ENCODE measurements at regions not wholly inside any gene's neighbourhood (a gene's known extent, or its start where the extent isn't known, plus 50 kb on each side); places are given as distances from the start of the nearest gene placed in this dataset.

GRCh38 chr2:40034198-40034597 lies 255.1 kb upstream of the THUMPD2 start:
- no peak for ATAC-seq
- intact Hi-C loops (cut with DNase I), result no loop called here

GRCh38 chr2:40033781-40034180 lies 254.7 kb upstream of the THUMPD2 start:
- Histone ChIP-seq H3K27me3 (no peaks in the 10 kb centered on the region), H3K4me3 (no peak overlapping the region), H3K36me3 (no peaks in the 10 kb centered on the region), H3K9me3 (peaks cover 0 to 24% (median 7%) of the 10 kb centered on the region in 11 donors), H3K27ac (no peak overlapping the region), H3K4me1 (peaks cover 0 to 18% (median 0%) of the 10 kb centered on the region in 9 donors)
- WGBS, 2 donors, result 75 to 82% methylated on average over 4 of the region's 4 CpGs
- DNase-seq, result no peak
- ATAC-seq, result no peak
- no peak for TF ChIP-seq CTCF (IDR thresholded peaks at IDR 0.05)
- intact Hi-C loops (cut with DNase I), result no loop called here

More at GRCh38 chr2:40034198-40034597, 255.1 kb upstream of the THUMPD2 start:
- H3K27ac ChIP-seq, result no peak overlapping the region
- H3K36me3 ChIP-seq, result no peaks in the 10 kb centered on the region
- peaks cover 0 to 24% (median 7%) of the 10 kb centered on the region in 11 donors for H3K9me3 ChIP-seq
- H3K27me3 ChIP-seq, result no peaks in the 10 kb centered on the region
- peaks cover 0 to 22% (median 0%) of the 10 kb centered on the region in 9 donors for H3K4me1 ChIP-seq
- 67 to 71% methylated on average over 3 of the region's 3 CpGs for WGBS, 2 donors
- no peak for TF ChIP-seq CTCF (IDR thresholded peaks at IDR 0.05)
- H3K4me3 ChIP-seq, result no peak overlapping the region
- DNase-seq, result no peak

GRCh38 chr2:40032650-40033319 lies 253.7 kb upstream of the THUMPD2 start:
- no peaks in the 10 kb centered on the region for H3K36me3 ChIP-seq
- H3K27ac ChIP-seq, result no peak overlapping the region
- H3K9me3 ChIP-seq, result peaks cover 0 to 24% (median 7%) of the 10 kb centered on the region in 11 donors
- 78 to 79% methylated on average over 2 of the region's 2 CpGs for WGBS, 2 donors
- H3K27me3 ChIP-seq, result no peaks in the 10 kb centered on the region
- ATAC-seq (no peak), DNase-seq (no peak)
- intact Hi-C loops (cut with DNase I), result no loop called here
- no peak for TF ChIP-seq CTCF (IDR thresholded peaks at IDR 0.05)
- H3K4me3 ChIP-seq, result no peak overlapping the region
- peaks cover 0 to 11% (median 0%) of the 10 kb centered on the region in 9 donors for H3K4me1 ChIP-seq

- H3K36me3 ChIP-seq, result no peaks in the 10 kb centered on the region
- no peak overlapping the region for H3K27ac ChIP-seq
- intact Hi-C loops (cut with DNase I), result no loop called here
- no peak for DNase-seq
- H3K4me3 ChIP-seq, result no peak overlapping the region
- no peaks in the 10 kb centered on the region for H3K27me3 ChIP-seq
- TF ChIP-seq CTCF (IDR thresholded peaks at IDR 0.05), result no peak
- 77 to 94% methylated on average over 2 of the region's 2 CpGs for WGBS, 2 donors
- ATAC-seq, result no peak
- peaks cover 0 to 23% (median 7%) of the 10 kb centered on the region in 11 donors for H3K9me3 ChIP-seq
- H3K4me1 ChIP-seq, result peaks cover 0 to 6% (median 0%) of the 10 kb centered on the region in 9 donors
Measured at GRCh38 chr2:40030456-40030975, 251.5 kb upstream of the THUMPD2 start.
